ENCODE measurements at regions not wholly inside any gene's neighbourhood (a gene's known extent, or its start where the extent isn't known, plus 50 kb on each side); places are given as distances from the start of the nearest gene placed in this dataset.

DNA sequence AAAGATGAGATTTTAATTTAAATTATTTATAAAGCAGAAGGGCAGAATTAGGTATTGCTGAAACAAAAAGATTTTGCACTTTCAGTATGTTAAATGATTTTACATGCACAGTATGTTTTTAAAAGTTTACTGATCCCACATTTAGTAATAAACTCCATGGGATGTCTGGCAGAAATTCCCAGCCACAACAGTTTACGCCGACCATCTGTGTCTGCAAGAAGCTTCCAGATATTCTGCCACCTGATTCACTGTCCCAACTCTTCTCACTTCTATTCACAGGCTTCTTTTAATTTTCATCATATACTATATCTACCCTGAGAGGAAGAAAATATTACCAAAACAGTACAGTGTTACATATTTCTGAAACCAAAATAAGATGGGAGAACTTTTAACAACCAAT, 115.8 kb upstream of the IQCM start:
- no peak for DNase-seq

GRCh38 chr4:149932188-149932587, 116.5 kb upstream of the IQCM start:
- no peak for DNase-seq

- no peak for DNase-seq
Observed at GRCh38 chr4:149933120-149933519, 117.5 kb upstream of the IQCM start.

- DNase-seq, result no peak
Observed at GRCh38 chr4:149933883-149934282, 118.2 kb upstream of the IQCM start.

GRCh38 chr4:149949381-149949780, 128.9 kb upstream of the DCLK2 start:
- DNase-seq, result no peak

GRCh38 chr4:149951152-149951900, 126.9 kb upstream of the DCLK2 start:
- DNase-seq, result no peak

GRCh38 chr4:149952101-149952500, 126.1 kb upstream of the DCLK2 start:
- no peak for DNase-seq

- DNase-seq, result no peak
Observed at GRCh38 chr4:149952716-149953115, 125.5 kb upstream of the DCLK2 start.

DNA sequence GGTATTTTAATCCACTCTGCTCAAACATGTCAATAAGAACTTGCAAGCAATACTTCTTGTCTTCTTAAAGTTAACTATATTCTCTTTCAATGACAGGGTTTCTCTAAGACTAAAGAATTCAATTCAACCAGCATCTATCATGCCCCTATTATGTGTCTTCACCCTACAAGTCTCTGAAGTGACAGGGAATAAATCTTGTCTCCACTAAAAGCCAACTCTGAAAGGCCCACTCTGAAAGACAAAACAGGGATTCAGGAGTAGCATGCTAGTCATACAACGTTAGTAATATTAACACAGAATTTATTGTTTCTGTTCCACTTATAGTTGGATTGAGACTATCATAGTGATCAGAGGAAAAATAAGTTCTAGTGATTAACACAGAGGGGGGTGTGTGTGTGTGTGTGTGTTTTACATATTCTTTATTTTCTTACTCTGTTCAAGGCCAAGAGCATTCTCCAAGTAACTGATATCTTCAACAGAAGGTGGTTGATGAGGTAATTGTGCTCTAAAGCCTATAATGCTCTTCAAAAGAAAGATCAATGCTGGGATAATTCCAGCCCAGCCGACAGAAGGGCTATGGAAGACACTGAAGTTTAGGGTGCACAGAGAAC, 122.4 kb upstream of the DCLK2 start:
- DNase-seq, result no peak

DNA sequence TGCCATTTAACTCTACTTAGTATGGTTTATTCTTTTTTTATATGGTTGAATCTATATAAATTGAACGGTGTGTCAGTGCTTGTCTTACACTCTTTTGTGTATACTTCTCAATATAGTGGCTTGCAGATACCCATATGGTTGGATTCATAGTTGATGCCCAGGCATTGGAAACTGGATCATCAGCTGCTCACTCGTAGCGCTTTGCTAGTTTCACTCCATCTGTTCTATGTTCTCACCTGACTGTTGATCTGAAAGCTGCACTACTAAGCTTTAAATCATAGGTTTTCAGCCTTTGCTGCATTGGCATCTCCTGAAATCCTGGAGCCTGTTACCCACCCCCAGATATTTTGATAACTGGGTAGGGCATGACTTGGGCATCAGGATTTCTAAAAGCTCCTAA, 121.6 kb upstream of the DCLK2 start:
- no peak for DNase-seq

DNA sequence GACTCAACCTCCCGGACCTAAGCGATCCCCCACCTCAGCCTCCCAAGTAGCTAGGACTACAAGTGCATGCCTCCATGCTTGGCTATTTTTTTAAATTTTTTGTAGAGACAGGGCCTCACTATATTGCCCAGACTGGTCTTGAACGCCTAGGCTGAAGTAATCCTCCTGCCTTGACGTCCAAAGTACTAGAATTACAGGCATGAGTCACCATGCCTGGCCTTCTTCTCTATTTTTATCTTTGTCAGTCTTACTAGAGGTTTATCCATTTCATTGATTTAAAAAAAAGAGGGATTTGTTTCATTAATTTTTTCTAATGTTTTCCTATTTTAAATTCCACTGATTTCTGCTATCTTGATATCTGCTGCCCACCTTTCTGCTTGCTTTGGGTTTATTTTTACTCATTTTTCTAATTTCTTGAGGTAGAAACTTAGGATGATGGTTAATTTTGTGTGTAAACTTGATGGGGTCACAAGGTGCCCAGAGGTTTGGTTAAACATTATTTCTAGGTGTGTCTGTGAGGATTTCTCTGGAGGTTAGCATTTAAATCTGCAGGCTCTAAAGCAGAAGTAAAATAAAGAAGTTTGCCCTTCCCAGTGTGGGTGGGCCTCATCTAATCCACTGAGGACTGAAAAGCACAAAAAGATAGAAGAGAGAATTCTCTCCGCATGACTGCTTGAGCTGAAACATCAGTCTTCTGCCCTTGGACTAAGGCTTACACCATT, 116.2 kb upstream of the DCLK2 start:
- DNase-seq, result no peak

GRCh38 chr4:149964001-149964796, 114.0 kb upstream of the DCLK2 start:
- DNase-seq, result no peak

DNA sequence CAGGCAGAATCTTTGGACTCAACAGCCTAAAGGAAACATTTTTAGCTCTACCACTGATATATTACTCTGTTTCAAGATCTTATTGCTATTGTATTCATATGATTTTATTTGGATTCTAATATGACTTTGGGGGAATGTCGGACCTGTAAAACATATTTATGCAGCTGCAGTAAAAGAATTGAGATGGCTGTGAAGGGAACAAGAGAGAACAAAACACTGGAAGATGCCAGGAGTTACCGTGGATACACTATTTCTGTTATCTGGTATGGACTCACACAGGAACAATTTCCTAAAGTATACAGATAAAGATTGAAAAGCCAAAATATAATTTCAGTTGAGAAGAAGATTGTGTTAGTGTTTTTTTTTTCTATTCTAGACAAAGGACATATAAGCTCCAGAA, 113.0 kb upstream of the DCLK2 start:
- DNase-seq, result no peak

- DNase-seq, result no peak
Observed at GRCh38 chr4:149972407-149972806, 105.8 kb upstream of the DCLK2 start.

DNA sequence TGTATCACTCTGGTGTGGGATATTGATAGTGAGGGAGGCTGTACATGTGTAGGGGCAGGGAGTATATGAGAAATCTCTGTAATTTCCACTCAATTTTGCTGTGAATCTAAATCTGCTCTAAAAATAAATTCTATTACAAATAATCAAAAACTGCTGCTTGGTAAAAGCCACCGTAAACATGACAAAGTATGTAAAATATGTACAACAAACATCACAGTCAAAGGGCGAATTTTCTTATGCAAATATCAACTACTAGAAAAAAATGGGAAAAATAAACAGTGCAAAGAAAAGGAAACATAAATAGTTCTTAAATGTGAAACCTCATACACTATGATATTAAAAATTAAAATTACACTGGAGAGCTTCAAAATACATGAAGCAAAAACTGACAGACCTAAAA, 105.1 kb upstream of the DCLK2 start:
- no peak for DNase-seq

DNA sequence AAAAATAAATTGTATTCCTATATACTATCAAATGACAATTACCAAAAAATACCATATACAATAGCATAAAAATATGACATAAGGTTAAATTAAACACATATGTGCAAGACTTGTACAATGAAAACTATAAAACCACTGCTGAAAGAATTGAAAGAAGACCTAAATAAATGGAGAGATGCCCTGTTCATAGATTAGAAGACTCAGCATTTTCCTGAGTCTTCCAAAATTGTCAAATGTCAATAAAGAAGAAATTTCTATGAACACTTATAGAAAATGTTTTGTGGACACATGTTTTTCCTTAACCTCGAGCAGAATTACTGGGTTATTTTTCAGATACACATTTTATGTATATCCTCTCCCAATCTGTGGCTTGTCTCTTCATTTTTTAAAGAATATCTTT, 103.1 kb upstream of the DCLK2 start:
- DNase-seq, result no peak

GRCh38 chr4:149980121-149980682, 98.0 kb upstream of the DCLK2 start:
- no peak for DNase-seq

- peak; percentile 8 to 43 for DNase-seq
Observed at GRCh38 chr4:149980941-149981340, 97.3 kb upstream of the DCLK2 start.

DNA sequence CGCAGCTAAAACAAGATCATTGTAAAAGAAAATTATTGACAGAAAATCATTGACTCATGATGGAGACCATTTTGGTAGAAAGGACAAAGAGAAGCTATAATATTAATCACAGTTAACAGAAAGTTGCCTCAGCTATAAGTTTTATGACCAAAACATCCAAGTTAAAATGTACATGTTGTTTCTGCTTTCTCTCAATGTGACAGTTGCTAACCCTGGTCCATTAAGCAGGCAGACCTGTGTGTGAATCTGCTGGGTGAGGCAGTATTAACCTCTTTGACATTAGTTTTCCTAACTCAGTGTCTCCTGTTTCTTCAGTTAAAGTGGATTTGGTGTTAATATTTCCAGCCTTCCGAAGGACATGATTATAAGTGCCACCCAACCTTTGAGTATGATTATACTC, 94.8 kb upstream of the DCLK2 start:
- no peak for DNase-seq

DNA sequence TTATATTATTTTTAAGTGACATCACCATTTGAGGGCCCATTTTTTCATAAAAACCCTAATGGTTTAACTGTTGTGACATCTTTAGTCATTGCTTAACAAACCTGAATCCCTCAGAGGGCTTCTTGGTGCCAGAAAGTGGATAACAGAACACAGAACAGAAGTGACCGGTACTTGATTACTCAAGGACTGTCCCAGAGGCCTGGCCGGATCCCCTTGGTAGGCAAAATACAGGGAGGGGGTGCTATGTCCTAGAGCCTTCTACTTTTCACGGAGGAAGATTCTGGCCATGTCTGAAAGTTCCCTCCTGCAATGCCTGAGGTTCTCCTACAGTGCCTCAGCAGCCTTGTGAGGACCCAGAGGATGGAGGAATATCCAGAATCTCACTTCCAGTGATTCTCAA, 94.3 kb upstream of the DCLK2 start:
- no peak for DNase-seq

GRCh38 chr4:149985981-149986380, 92.3 kb upstream of the DCLK2 start:
- DNase-seq, result no peak

- DNase-seq, result no peak
Observed at GRCh38 chr4:149986917-149987316, 91.3 kb upstream of the DCLK2 start.

All from activated CD4-positive, alpha-beta T cell treated with anti-CD3 and anti-CD28 coated beads for 4 hours (primary cell).